Fibroblast of lung (primary cell): ENCODE measurements at regions not wholly inside any gene's neighbourhood (a gene's known extent, or its start where the extent isn't known, plus 50 kb on each side); places are given as distances from the start of the nearest gene placed in this dataset.

ENCODE experiments used
- CTCF ChIP-seq, 2 donors: IDR thresholded peaks in 1 of 2; conservative IDR thresholded peaks in 1 of 2; 1 replicate in 1 of 2; 2 replicates in 1 of 2; pipeline ENCODE4 v1.5.1; 2011 to 2012; ENCODE audit warnings: low read length in 2 of 2, control low read depth in 1 of 2, inconsistent platforms in 1 of 2, low read depth in 1 of 2, mild to moderate bottlenecking in 1 of 2
- EZH2 ChIP-seq: IDR thresholded peaks from 2 replicates; pipeline ENCODE4 v1.5.1; 2012; ENCODE audit warnings: low read length, control low read depth, mild to moderate bottlenecking; ENCODE audit errors: missing control alignments

GRCh38 chr18:38606841-38607240 lies 1041.2 kb upstream of the CELF4 start:
- TF ChIP-seq CTCF (conservative IDR thresholded peaks at IDR 0.05 in 1 of 2, IDR thresholded peaks at IDR 0.05 in 1 of 2; ENCODE audit: low read depth in 1 of 2, low read length in 2 of 2) (no peak), EZH2 (no peak)
